ENCODE measurements at regions not wholly inside any gene's neighbourhood (a gene's known extent, or its start where the extent isn't known, plus 50 kb on each side); places are given as distances from the start of the nearest gene placed in this dataset.

DNA sequence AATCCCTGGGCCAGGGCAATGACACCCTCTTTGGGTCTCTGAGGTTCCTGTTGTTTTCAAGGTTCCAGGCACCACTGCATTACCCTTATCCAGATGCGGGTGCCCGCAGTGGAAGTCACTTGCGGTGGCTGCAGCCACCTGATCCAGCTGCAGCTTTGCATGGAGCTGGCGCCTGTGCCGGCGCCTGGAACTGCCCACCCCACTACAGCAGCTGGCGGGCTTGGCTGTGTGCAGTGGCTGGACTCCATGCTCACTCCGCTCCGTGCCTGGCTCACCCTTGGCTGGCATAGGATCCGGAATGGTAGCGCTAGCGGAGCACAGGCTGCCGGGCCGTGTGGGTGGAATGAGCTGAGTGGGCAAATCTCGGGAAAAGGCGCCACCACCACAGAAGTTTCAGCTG lies 832.6 kb upstream of the CADM2 start:
- H3K4me1 ChIP-seq (ENCODE audit: low read depth, poor library complexity, severe bottlenecking), result no peaks in the 10 kb centered on the region
- no peaks in the 10 kb centered on the region for H3K27me3 ChIP-seq (ENCODE audit: insufficient read depth, low read depth)
- H3K27ac ChIP-seq, result no peak overlapping the region
- H4K20me1 ChIP-seq (ENCODE audit: insufficient read depth), result no peaks in the 10 kb centered on the region
- H3K79me2 ChIP-seq (ENCODE audit: insufficient read depth, low read depth), result no peaks in the 10 kb centered on the region
- H3K36me3 ChIP-seq (ENCODE audit: insufficient read depth), result no peaks in the 10 kb centered on the region
- no peak overlapping the region for H3K4me2 ChIP-seq
- no peak overlapping the region for H2AFZ ChIP-seq (ENCODE audit: low read depth)
- no peak overlapping the region for H3K4me3 ChIP-seq (IDR thresholded peaks at IDR 0.05; ENCODE audit: insufficient read depth, low read depth, low read length)
- no peak overlapping the region for H3K9ac ChIP-seq
- TF ChIP-seq, protein P1, sequence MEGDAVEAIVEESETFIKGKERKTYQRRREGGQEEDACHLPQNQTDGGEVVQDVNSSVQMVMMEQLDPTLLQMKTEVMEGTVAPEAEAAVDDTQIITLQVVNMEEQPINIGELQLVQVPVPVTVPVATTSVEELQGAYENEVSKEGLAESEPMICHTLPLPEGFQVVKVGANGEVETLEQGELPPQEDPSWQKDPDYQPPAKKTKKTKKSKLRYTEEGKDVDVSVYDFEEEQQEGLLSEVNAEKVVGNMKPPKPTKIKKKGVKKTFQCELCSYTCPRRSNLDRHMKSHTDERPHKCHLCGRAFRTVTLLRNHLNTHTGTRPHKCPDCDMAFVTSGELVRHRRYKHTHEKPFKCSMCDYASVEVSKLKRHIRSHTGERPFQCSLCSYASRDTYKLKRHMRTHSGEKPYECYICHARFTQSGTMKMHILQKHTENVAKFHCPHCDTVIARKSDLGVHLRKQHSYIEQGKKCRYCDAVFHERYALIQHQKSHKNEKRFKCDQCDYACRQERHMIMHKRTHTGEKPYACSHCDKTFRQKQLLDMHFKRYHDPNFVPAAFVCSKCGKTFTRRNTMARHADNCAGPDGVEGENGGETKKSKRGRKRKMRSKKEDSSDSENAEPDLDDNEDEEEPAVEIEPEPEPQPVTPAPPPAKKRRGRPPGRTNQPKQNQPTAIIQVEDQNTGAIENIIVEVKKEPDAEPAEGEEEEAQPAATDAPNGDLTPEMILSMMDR (conservative IDR thresholded peaks at IDR 0.05; ENCODE audit: low read depth, low read length), result no peak

DNA sequence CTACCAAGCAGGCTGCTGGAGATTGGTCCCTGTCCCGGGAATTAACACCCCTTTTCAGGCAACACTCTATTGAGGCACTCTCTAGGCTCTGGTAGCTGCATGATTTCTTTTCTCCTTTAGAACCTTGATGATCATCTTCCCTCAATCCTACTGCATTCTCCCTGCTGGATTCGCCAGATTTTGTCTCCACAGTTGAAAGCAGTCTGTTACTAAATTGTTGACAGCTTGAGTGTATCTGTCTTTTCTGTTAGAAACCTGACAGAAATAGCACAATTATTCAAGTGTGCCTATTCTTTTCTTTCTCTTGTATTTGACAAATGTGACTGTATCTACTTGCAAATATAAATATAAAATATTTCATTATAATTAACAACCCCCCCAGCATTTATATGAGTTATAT lies 830.8 kb upstream of the CADM2 start:
- H3K4me1 ChIP-seq (ENCODE audit: low read depth, poor library complexity, severe bottlenecking), result no peaks in the 10 kb centered on the region
- H3K9ac ChIP-seq, result no peak overlapping the region
- TF ChIP-seq, protein P1 (conservative IDR thresholded peaks at IDR 0.05; ENCODE audit: low read depth, low read length), result no peak
- H2AFZ ChIP-seq (ENCODE audit: low read depth), result no peak overlapping the region
- no peaks in the 10 kb centered on the region for H3K36me3 ChIP-seq (ENCODE audit: insufficient read depth)
- H3K27me3 ChIP-seq (ENCODE audit: insufficient read depth, low read depth), result no peaks in the 10 kb centered on the region
- no peak overlapping the region for H3K27ac ChIP-seq
- H4K20me1 ChIP-seq (ENCODE audit: insufficient read depth), result no peaks in the 10 kb centered on the region
- H3K4me3 ChIP-seq (IDR thresholded peaks at IDR 0.05; ENCODE audit: insufficient read depth, low read depth, low read length), result no peak overlapping the region
- no peaks in the 10 kb centered on the region for H3K79me2 ChIP-seq (ENCODE audit: insufficient read depth, low read depth)
- H3K4me2 ChIP-seq, result no peak overlapping the region

DNA sequence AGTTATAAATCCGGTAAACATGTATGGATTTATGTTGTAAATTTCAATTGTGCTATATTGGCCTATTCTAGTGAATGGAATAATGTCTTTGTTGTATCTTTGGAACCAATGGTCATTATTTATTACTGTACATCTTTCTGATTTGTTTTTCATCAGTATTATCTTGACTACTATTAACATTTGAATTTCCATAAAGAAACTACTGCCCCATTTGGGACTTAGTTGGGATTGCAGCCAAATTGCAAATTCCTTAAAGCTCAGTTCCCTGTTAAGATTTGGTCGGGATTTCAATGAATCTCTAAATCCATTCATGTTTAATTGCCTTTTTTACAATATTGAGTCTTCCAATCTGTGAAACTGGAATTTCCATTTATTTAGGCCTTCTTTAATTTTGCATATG lies 822.4 kb upstream of the CADM2 start:
- H3K4me2 ChIP-seq, result no peak overlapping the region
- no peaks in the 10 kb centered on the region for H3K36me3 ChIP-seq (ENCODE audit: insufficient read depth)
- H3K4me3 ChIP-seq (IDR thresholded peaks at IDR 0.05; ENCODE audit: insufficient read depth, low read depth, low read length), result no peak overlapping the region
- no peak overlapping the region for H3K27ac ChIP-seq
- no peak overlapping the region for H3K9ac ChIP-seq
- H2AFZ ChIP-seq (ENCODE audit: low read depth), result no peak overlapping the region
- no peaks in the 10 kb centered on the region for H3K79me2 ChIP-seq (ENCODE audit: insufficient read depth, low read depth)
- no peaks in the 10 kb centered on the region for H3K27me3 ChIP-seq (ENCODE audit: insufficient read depth, low read depth)
- no peaks in the 10 kb centered on the region for H4K20me1 ChIP-seq (ENCODE audit: insufficient read depth)
- TF ChIP-seq, protein P1 (conservative IDR thresholded peaks at IDR 0.05; ENCODE audit: low read depth, low read length), result no peak
- no peaks in the 10 kb centered on the region for H3K4me1 ChIP-seq (ENCODE audit: low read depth, poor library complexity, severe bottlenecking)

DNA sequence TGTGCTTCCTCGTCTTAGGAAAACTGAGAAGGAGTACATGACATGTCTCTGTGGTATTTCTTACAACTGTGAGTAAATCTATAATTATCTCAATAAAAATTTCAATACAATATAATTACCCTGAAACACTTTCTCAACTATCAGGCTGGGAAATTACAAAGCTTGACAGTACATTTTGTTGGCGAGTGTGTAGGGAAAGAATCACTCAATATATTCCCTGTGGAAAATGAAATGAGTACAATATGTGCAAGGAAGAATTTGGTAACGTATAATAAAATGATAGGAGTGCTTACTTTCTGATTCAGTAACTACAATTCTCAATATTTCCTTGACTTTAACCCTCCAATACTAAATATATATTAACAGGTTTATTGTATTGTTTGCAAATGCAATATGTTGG lies 818.2 kb upstream of the CADM2 start:
- H3K36me3 ChIP-seq (ENCODE audit: insufficient read depth), result no peaks in the 10 kb centered on the region
- H3K4me3 ChIP-seq (IDR thresholded peaks at IDR 0.05; ENCODE audit: insufficient read depth, low read depth, low read length), result no peak overlapping the region
- TF ChIP-seq, protein P1 (conservative IDR thresholded peaks at IDR 0.05; ENCODE audit: low read depth, low read length), result no peak
- no peaks in the 10 kb centered on the region for H4K20me1 ChIP-seq (ENCODE audit: insufficient read depth)
- H3K9ac ChIP-seq, result no peak overlapping the region
- H3K27me3 ChIP-seq (ENCODE audit: insufficient read depth, low read depth), result no peaks in the 10 kb centered on the region
- no peak overlapping the region for H3K27ac ChIP-seq
- no peak overlapping the region for H2AFZ ChIP-seq (ENCODE audit: low read depth)
- no peaks in the 10 kb centered on the region for H3K4me1 ChIP-seq (ENCODE audit: low read depth, poor library complexity, severe bottlenecking)
- no peak overlapping the region for H3K4me2 ChIP-seq
- no peaks in the 10 kb centered on the region for H3K79me2 ChIP-seq (ENCODE audit: insufficient read depth, low read depth)

DNA sequence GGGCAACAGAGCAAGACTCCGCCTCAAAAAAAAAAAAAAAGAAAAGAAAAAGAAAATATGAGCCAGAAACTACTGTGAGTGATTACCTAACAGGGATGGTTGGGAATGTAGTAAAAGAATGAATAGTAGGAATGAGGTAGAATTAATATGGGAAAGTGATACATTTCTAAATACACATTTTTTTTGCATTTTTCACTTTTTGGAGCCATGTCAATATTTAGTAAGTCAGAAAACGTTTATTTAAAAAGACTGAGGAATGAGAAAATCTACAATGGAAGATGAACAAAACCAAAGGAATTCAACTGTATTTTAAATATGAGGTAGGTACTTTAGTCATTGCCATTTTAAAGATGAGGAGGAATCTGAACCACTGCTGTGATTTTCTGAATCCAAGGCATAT lies 817.2 kb upstream of the CADM2 start:
- Histone ChIP-seq H3K79me2 (ENCODE audit: insufficient read depth, low read depth) (no peaks in the 10 kb centered on the region), H3K4me1 (ENCODE audit: low read depth, poor library complexity, severe bottlenecking) (no peaks in the 10 kb centered on the region), H2AFZ (ENCODE audit: low read depth) (no peak overlapping the region), H3K9ac (no peak overlapping the region), H3K27me3 (ENCODE audit: insufficient read depth, low read depth) (no peaks in the 10 kb centered on the region), H3K4me3 (IDR thresholded peaks at IDR 0.05; ENCODE audit: insufficient read depth, low read depth, low read length) (no peak overlapping the region), H3K36me3 (ENCODE audit: insufficient read depth) (no peaks in the 10 kb centered on the region), H3K27ac (no peak overlapping the region), H3K4me2 (no peak overlapping the region), H4K20me1 (ENCODE audit: insufficient read depth) (no peaks in the 10 kb centered on the region)
- TF ChIP-seq, protein P1 (conservative IDR thresholded peaks at IDR 0.05; ENCODE audit: low read depth, low read length), result no peak
